ENCODE measurements at regions not wholly inside any gene's neighbourhood (a gene's known extent, or its start where the extent isn't known, plus 50 kb on each side); places are given as distances from the start of the nearest gene placed in this dataset.

DNA sequence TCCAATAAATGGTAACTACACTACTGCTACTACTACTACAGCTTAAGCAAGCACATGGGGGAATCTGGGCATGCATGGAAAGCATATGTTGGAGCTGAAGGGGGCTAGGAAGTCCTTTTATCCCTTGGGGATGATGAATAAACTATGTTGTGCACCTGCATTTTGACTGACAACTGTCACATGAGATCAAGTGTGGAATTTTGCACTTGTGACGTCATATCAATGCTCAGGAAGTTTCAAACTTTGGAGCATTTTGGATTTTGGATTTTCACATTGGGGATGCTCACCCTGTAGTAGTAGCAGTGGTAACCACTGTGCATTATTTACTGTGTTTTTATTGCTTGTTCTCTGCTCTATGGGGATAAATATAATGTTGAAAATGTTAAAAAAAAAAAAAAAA is 100.5 kb upstream of the SMAD1 start:
- TF ChIP-seq, protein P1, sequence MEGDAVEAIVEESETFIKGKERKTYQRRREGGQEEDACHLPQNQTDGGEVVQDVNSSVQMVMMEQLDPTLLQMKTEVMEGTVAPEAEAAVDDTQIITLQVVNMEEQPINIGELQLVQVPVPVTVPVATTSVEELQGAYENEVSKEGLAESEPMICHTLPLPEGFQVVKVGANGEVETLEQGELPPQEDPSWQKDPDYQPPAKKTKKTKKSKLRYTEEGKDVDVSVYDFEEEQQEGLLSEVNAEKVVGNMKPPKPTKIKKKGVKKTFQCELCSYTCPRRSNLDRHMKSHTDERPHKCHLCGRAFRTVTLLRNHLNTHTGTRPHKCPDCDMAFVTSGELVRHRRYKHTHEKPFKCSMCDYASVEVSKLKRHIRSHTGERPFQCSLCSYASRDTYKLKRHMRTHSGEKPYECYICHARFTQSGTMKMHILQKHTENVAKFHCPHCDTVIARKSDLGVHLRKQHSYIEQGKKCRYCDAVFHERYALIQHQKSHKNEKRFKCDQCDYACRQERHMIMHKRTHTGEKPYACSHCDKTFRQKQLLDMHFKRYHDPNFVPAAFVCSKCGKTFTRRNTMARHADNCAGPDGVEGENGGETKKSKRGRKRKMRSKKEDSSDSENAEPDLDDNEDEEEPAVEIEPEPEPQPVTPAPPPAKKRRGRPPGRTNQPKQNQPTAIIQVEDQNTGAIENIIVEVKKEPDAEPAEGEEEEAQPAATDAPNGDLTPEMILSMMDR (IDR thresholded peaks at IDR 0.05) = no peak
- TF ChIP-seq EP300 (IDR thresholded peaks at IDR 0.05) = no peak
- TF ChIP-seq POLR2A (IDR thresholded peaks at IDR 0.05; ENCODE audit: low read depth) = no peak
